HG03064 (cell line): ENCODE measurements at regions not wholly inside any gene's neighbourhood (a gene's known extent, or its start where the extent isn't known, plus 50 kb on each side); places are given as distances from the start of the nearest gene placed in this dataset.
A peak's percentile ranks its signal among the peaks of the same experiment; 100 is the strongest.

Experiments used
- ATAC-seq: cut with Tn5 transposase; IDR thresholded peaks from one replicate; pipeline ENCODE4 v1.9.1; 2021; ENCODE audit warnings: low read depth; ENCODE audit not compliant: unreplicated experiment

GRCh38 chr7:142381727-142382390 lies 124.0 kb upstream of the PRSS58 start:
- ATAC-seq = no peak

- no peak for ATAC-seq
These were observed 122.2 kb upstream of the PRSS58 start for GRCh38 chr7:142380069-142380468.

- ATAC-seq = no peak
These were observed 121.5 kb upstream of the PRSS58 start for GRCh38 chr7:142379201-142379885.

- ATAC-seq = no peak
These were observed 119.7 kb upstream of the PRSS58 start for GRCh38 chr7:142377567-142377966.

GRCh38 chr7:142376356-142376997 lies 118.6 kb upstream of the PRSS58 start:
- no peak for ATAC-seq

- no peak for ATAC-seq
These were observed 118.0 kb upstream of the PRSS58 start for GRCh38 chr7:142375710-142376313.

- ATAC-seq = no peak
These were observed 114.9 kb upstream of the PRSS58 start for GRCh38 chr7:142372727-142373126.

GRCh38 chr7:142371586-142372377 lies 113.9 kb upstream of the PRSS58 start:
- no peak for ATAC-seq

- no peak for ATAC-seq
These were observed 107.6 kb upstream of the PRSS58 start for GRCh38 chr7:142365410-142365842.

- ATAC-seq = no peak
These were observed 106.7 kb upstream of the PRSS58 start for GRCh38 chr7:142364551-142364950.

GRCh38 chr7:142362349-142362748 lies 104.5 kb upstream of the PRSS58 start:
- no peak for ATAC-seq

GRCh38 chr7:142359694-142360279 lies 101.9 kb upstream of the PRSS58 start:
- no peak for ATAC-seq

GRCh38 chr7:142357953-142358520 lies 100.2 kb upstream of the PRSS58 start:
- ATAC-seq = peak; percentile 97

GRCh38 chr7:142356166-142356565 lies 98.3 kb upstream of the PRSS58 start:
- ATAC-seq = no peak

GRCh38 chr7:142355328-142355727 lies 97.5 kb upstream of the PRSS58 start:
- no peak for ATAC-seq

GRCh38 chr7:142353147-142354060 lies 95.5 kb upstream of the PRSS58 start:
- no peak for ATAC-seq

GRCh38 chr7:142352543-142352942 lies 94.7 kb upstream of the PRSS58 start:
- no peak for ATAC-seq

- no peak for ATAC-seq
These were observed 93.3 kb upstream of the PRSS58 start for GRCh38 chr7:142351145-142351544.
